NOMO-1 (cell line): ENCODE measurements at regions not wholly inside any gene's neighbourhood (a gene's known extent, or its start where the extent isn't known, plus 50 kb on each side); places are given as distances from the start of the nearest gene placed in this dataset.

Experiments used
- DNase-seq, 2 experiments: peaks; one replicate each; lab custom pipeline; 2025; ENCODE audit not compliant: unreplicated experiment in 2 of 2; lab: John Stamatoyannopoulos, UW

GRCh38 chr6:126091466-126091865 is 105.1 kb downstream of the TRMT11 start:
- DNase-seq, result no peak

- no peak for DNase-seq
These were observed 106.8 kb downstream of the TRMT11 start for GRCh38 chr6:126093108-126093507.

- DNase-seq, result no peak
These were observed 108.1 kb downstream of the TRMT11 start for GRCh38 chr6:126094411-126094810.

- DNase-seq, result no peak
These were observed 114.0 kb downstream of the TRMT11 start for GRCh38 chr6:126100386-126100785.

GRCh38 chr6:126102358-126102757 is 116.0 kb downstream of the TRMT11 start:
- DNase-seq, result no peak

- DNase-seq, result no peak
These were observed 117.7 kb downstream of the TRMT11 start for GRCh38 chr6:126103993-126104392.

- DNase-seq, result no peak
These were observed 121.3 kb downstream of the TRMT11 start for GRCh38 chr6:126107475-126108166.

GRCh38 chr6:126110512-126111270 is 124.4 kb downstream of the TRMT11 start:
- DNase-seq, result no peak

GRCh38 chr6:126111327-126111726 is 125.0 kb downstream of the TRMT11 start:
- DNase-seq, result no peak

GRCh38 chr6:126112171-126112632 is 125.9 kb downstream of the TRMT11 start:
- DNase-seq, result no peak

- no peak for DNase-seq
These were observed 126.9 kb downstream of the TRMT11 start for GRCh38 chr6:126113261-126113660.

- DNase-seq, result no peak
These were observed 130.9 kb downstream of the TRMT11 start for GRCh38 chr6:126117251-126117650.

GRCh38 chr6:126118058-126118755 is 131.9 kb downstream of the TRMT11 start:
- no peak for DNase-seq

GRCh38 chr6:126118936-126119335 is 132.6 kb downstream of the TRMT11 start:
- DNase-seq, result no peak

GRCh38 chr6:126123226-126123625 is 136.9 kb downstream of the TRMT11 start:
- DNase-seq, result no peak

- DNase-seq, result no peak
These were observed 141.3 kb downstream of the TRMT11 start for GRCh38 chr6:126127659-126128058.

- no peak for DNase-seq
These were observed 144.9 kb downstream of the TRMT11 start for GRCh38 chr6:126131246-126131645.

- DNase-seq, result no peak
These were observed 147.6 kb downstream of the TRMT11 start for GRCh38 chr6:126133984-126134383.

GRCh38 chr6:126134491-126134890 is 148.2 kb downstream of the TRMT11 start:
- no peak for DNase-seq

GRCh38 chr6:126140015-126140414 is 153.7 kb downstream of the TRMT11 start:
- DNase-seq, result no peak

GRCh38 chr6:126143761-126144251 is 157.5 kb downstream of the TRMT11 start:
- DNase-seq, result no peak
